HFF-Myc (cell line): ENCODE measurements at regions not wholly inside any gene's neighbourhood (a gene's known extent, or its start where the extent isn't known, plus 50 kb on each side); places are given as distances from the start of the nearest gene placed in this dataset.
"Not testable (repeated sequence)": the region's sequence is repeated elsewhere in the genome, so short reads cannot be mapped to it uniquely, and the experiment has no call there.

Experiments
- DNase-seq: peaks from one replicate; pipeline ENCODE4 v3.0.0-alpha.2; 2011; ENCODE audit warnings: low read depth; ENCODE audit errors: extremely low read depth
- H3K4me3 ChIP-seq: replicated peaks from 2 replicates; pipeline ENCODE4 v1.5.1; 2011; ENCODE audit warnings: low read depth, mild to moderate bottlenecking, control low read depth, low read length
- CTCF ChIP-seq: IDR thresholded peaks from 2 replicates; pipeline ENCODE4 v1.5.1; 2012; ENCODE audit warnings: mild to moderate bottlenecking, low read depth, low read length, control low read depth; ENCODE audit errors: missing control alignments

- no peak for TF ChIP-seq CTCF
- H3K4me3 ChIP-seq: no peak overlapping the region
- DNase-seq: no peak
These were observed 159.6 kb downstream of the LHFPL1 start for GRCh38 chrX:112520124-112520523.

GRCh38 chrX:112513154-112513553 is 166.6 kb downstream of the LHFPL1 start:
- TF ChIP-seq CTCF: no peak
- H3K4me3 ChIP-seq: no peak overlapping the region
- no peak for DNase-seq

GRCh38 chrX:112512509-112512908 is 167.2 kb downstream of the LHFPL1 start:
- TF ChIP-seq CTCF: no peak
- DNase-seq: no peak

GRCh38 chrX:112510629-112511028 is 169.1 kb downstream of the LHFPL1 start:
- no peak for TF ChIP-seq CTCF
- DNase-seq: no peak
- no peak overlapping the region for H3K4me3 ChIP-seq

More at GRCh38 chrX:112512509-112512908, 167.2 kb downstream of the LHFPL1 start:
- no peak overlapping the region for H3K4me3 ChIP-seq

- no peak for TF ChIP-seq CTCF
- no peak overlapping the region for H3K4me3 ChIP-seq
- no peak for DNase-seq
These were observed 202.1 kb downstream of the LHFPL1 start for GRCh38 chrX:112477653-112478052.

GRCh38 chrX:112473654-112474053 is 206.1 kb downstream of the LHFPL1 start:
- no peak overlapping the region for H3K4me3 ChIP-seq
- DNase-seq: no peak
- no peak for TF ChIP-seq CTCF

- TF ChIP-seq CTCF: no peak
- no peak for DNase-seq
- H3K4me3 ChIP-seq: no peak overlapping the region
These were observed 209.2 kb downstream of the LHFPL1 start for GRCh38 chrX:112470551-112470950.

- H3K4me3 ChIP-seq, DNase-seq: not testable (repeated sequence)
These were observed 217.7 kb downstream of the LHFPL1 start for GRCh38 chrX:112461949-112462450.
